Renal cortex interstitium (tissue), 11 donors: ENCODE measurements at regions not wholly inside any gene's neighbourhood (a gene's known extent, or its start where the extent isn't known, plus 50 kb on each side); places are given as distances from the start of the nearest gene placed in this dataset.

ENCODE experiments used
- DNase-seq, 11 donors: peaks; one replicate each; pipeline ENCODE4 v3.0.0-alpha.2; 2013; ENCODE audit warnings: low read depth in 9 of 11, low spot score in 4 of 11; ENCODE audit errors: extremely low read depth in 1 of 11

DNA sequence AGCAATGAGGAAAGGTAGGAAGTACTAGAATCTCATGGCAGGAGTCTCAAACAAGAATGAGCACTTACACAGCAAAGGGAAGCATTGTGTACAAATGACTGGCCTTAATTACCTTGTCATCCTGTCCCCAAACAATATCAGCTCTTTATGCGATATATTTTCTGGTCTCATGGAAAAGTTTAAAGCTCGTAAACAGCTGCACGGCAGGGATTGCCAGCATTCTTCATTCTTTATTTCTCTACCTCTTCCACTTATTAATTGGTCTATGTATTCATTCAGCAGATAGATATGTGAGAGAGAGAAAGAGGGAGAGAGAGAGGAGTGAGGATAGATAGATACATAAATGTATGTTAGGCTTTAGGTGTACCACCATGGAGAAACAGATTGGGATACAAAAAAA lies 155.8 kb upstream of the FAT4 start:
- DNase-seq: no peak

DNA sequence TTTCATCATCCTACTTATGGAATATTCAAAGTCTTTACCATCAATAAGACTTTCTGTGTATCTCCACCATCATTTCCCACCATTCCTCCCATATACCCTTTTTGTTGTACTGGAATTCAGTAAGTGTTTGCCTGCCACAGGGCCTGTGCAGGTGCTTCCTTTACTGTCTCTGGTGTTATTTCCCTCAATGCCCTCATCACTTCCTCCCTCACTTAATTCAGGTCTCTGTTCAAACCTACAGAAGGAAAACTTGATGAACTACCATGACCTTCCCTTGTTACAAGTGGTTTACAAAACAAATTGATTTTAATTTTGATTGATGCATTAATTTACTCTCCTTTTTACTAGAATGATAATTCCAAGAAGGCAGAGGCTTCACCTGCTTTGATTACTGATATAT lies 159.5 kb upstream of the FAT4 start:
- no peak for DNase-seq

DNA sequence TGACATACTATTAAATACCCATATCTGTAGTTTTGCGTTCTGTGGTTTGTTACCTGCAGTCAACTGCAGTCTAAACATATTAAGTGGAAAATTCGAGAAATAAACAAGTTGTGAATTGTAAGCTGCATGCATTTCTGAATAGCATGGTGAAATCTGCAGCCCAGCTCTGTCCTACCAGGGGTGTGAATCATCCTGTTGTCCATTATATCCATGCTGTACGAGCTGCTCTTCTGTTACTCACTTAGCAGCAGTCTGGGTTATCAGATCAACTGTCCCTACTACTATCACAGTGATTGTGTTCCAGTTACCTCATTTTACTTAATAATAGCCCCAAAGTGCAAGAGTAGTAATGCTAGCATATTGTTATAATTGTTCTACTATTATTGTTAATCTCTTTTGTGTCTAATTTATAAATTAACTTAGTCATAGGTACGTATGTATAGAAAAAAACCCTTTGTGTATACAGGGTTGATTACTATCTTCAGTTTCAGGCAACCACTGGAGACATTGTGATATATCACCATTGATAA lies 173.7 kb upstream of the FAT4 start:
- no peak for DNase-seq

DNA sequence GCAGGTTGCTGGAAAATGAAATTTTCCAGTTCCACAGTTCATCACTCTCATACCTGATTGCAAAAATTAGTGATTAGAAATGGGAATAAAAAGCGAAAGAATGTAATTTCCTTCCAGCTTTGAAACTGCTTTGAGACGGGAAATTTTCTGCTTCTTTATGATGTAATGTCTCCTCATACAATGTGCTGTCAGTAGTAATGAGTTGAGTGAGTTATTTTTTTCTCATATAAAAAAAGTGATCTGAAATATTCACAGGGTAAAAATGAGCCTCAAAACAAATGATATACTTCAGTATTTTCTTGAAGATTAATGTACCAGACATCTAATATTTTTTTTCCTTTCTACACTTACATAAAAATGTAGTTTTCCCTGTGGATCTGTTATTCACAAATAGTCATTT lies 179.1 kb upstream of the FAT4 start:
- DNase-seq: no peak

DNA sequence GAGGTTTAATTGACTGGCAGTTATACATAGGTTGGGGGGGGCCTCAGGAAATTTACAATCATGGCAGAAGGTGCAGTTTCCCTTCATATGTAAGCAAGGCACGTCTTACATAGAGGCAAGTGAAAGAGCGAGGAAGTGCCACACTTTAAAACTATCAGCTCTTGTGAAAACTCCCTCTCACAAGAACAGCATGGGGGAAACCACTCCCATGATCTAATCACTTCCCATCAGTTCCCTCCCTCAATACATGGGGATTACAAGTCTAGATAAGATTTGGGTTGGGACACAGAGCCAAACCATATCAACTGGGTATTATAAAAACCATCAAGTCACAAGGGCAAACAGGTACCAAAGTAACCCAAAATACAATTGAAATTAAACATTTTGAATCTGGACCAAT lies 182.0 kb upstream of the FAT4 start:
- DNase-seq: no peak

DNA sequence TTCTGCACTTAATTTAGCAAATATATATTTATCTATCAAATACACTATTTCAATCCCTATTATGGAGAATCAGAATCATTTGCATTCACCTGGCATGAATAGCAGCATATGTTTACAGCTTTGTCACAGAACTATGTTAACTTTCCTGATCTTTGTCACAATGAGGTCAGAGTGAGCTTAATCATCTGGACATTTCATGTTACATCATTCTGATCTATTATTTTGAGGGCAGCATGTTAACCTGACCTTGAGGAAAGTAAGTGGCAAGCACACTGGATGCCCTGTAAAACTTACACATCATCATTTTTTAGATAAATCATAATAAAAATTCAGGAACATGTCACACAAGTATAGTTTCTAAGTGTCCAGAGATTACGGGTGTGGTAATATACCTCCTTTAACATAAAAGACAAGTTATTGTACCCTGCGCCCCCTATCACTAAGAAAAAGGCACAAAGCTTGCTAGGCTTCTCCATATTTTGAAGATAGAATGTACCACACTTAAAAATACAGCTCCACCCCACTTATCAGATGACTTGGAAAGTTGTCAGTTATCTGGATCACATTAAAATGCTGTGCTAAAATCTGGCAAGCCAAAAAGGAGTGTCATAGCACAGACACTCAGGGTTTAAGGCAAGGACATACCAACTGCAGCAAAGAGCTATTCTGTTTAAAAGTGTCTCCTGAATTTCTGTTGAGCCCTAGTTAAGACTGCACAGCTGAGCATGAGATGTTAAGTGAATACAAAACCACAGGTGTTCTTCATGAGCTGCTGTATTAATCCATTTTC lies 182.7 kb upstream of the FAT4 start:
- DNase-seq: no peak

DNA sequence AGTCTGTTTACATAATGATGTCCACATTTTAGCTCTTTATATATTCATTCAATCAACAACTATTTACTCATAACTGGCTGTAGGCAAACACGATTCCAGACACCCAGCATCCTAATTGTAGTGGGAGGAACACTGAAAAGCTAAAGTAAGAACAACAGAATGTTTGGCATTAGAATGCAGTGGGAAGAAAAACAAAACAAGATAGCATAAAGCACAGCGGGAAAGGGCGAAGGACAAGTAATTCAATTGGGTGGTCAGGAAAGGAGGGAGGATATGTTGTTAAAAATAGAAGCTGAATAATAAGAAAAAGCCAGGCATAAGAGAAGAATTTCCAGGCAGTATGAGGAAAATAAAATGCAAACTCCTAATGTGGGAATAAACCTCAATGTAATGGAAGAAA lies 189.5 kb upstream of the FAT4 start:
- DNase-seq: peak in 2 of 11 donors; percentile 16 to 24

DNA sequence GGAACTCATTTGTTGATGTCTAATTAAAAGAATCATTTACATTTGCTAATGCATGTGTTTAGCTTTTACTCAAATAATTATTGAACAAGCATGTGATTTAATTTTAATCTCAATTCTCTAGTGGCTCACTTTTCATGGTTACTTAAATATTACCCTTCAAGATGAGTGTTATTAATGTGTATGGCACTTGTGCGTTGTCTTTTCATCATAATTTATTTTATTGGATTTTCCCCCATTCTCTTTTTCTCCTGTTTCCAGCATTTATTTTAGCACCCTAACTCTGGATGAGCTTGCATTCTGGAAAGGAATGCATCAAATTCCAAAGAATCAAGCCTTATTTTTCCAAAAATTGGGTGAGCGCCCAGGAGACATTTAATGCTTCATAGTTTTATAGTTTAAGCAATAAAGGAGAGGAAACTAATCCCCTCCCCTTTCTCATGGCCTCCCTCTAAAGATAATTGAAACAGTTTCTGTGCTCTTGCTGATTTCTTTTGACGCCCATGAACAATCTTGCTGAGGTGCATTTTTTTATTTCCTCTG lies 191.1 kb upstream of the FAT4 start:
- peak in 4 of 11 donors; percentile 7 to 41 (median 13) for DNase-seq

DNA sequence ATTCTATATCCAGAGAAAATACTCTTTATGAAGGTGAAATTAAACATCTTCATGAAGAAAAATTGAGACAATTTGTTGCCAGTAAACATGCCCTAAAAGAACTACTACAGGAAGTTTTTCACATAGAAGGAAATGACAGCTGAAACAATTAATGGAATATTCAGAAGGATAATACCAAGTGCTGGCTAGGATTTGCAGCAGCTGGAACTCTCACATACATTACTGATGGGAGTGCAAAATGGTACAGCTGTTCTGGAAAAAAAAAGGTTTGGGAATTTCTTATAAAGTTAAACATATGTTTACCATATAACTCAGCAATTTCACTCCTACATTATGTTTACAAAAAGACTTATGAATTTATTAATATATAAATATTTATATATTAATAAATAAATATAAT lies 193.2 kb upstream of the FAT4 start:
- DNase-seq: no peak

DNA sequence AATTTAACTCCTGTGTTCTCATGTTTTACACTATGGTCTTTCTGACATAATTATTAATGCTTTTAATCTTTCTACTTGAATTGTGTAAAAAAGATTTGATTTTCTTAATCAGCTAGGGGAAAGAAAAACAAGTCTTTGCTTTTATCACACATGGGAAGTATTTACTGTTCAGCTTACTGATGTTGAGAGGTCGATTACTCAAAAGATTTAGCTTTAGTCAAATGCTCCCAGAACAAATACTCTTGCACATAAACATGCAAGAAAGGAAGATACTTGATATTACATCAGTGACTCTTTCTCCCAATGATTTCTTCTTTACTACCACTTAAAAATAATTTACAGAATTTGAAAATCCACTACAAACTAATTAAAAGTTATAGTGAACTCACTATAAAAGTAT lies 198.3 kb upstream of the FAT4 start:
- no peak for DNase-seq

DNA sequence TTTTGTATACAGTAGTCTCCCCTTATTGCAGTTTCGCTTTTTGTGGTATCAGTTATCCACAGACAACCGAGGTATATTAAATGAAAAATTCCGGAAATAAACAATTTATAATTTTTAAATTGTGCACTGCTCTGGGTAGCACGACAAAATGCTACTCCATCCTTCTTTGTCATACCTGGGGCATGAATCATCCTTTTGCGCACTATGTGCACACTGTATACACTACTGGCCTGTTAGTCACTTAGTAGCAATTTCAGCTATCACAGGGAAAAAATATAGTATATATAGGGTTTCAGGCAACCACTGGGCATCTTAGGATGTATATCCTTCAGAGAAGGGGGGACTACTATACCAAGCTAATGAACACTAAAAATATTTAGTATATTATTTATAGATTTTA lies 198.8 kb upstream of the FAT4 start:
- DNase-seq: no peak

DNA sequence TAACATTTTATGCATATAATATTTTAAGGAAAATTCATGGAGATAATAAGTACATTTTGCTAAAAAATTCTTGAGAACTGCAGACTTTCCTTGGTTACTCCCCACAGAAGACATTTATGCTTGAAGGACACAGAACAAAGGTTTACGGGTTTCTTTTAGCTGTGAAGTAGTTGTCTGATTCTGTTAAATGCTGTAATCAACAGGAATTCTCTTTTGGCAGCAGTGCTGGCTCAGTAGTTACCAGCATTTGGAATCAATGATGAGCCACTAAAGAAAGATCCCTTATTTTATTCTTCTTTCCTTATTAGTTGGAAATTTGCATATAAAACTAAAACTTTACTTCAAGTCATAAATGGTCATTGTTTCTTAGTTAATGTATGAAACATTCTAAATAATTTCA lies 199.3 kb upstream of the FAT4 start:
- DNase-seq: no peak

DNA sequence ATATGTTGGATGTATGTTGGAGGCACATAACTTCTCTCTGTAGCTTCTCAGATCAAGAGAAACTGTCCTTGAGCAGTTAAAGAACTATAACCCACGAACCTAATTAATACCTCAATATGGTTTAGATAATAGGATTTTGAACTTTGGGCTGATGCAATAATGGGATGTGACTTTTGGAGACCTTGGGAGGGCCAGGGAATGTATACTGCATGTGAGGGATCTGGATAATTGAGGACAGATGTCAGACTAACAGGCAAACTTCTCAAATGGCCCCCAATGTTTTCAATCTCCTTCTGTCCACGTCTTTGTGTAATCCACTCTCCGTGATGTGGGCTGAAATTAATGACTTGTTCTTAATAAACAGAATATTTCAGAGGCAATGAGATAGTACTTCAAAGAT lies 202.2 kb upstream of the FAT4 start:
- DNase-seq: no peak

DNA sequence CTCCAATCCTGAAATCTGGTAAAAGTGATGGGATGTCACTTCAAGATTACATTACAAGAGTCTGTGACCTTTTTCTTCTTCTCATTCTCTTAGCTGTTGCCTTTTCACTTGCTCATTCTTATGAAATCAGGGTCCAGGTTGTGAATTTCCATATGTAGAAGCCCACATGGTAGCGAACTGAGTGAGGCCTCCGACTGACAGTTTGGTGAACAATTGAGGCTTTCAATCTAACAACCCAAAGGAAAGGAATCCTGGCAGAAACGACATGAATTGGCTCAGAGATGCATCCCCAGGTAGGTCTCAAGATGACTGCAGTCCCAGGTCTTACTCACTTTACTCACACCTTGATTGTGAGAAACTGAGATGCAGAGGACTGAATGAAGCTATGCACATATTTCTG lies 203.4 kb upstream of the FAT4 start:
- DNase-seq: no peak

DNA sequence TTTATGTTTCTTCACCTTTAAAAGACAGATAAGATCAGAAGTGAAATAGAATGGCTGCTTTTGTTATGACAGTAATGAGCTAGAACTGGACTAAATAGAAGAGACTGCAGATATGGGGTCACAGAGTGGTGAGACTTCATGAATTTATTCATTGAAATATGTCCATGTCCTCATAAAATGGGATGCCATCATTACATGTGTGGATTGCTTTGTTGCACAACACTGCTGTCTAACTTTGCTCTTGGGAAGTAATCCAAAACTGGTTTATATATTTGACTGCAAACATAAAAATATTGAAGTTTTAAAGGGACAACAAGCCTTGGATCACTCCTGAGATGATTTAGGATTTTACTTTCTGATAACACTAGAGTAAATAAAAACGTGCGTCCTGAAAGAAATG lies 209.2 kb upstream of the FAT4 start:
- no peak for DNase-seq

DNA sequence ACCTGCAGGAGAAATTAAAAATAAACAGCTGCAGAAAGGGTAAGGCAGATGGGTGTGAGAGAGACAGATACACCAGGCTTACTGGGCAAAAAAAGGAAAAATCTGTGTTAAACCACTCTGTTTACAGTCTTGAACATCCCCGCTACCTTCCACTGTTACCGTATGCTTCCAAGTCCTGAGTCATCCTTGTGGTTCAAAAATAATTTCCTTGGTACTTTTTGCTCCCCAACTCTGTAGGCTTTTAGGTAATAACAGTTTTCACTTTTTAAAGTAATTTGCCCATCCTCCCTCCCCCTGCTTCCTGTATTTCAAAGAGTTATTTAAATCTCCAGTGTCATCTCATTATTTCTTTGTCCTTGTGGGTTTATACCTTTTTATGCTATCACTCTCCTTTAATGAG lies 210.1 kb upstream of the FAT4 start:
- no peak for DNase-seq

DNA sequence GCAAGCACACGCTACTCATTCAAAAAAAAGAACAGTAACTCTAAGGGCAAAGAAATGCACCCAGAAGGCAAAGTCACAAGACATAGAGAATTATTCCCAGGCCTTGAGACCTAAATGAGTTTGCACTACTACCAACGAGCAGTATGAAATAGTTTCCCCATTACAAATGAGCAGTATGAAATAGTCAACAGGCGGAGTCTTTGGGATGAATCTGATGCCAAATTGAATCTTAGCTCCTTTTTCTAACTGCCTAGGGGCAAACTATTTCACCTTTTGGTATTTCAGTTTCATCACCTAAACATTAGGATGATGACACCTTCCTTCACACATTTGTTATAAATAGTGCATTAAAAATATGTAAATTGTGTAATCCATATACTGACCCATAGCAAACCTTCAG lies 213.0 kb upstream of the FAT4 start:
- no peak for DNase-seq

DNA sequence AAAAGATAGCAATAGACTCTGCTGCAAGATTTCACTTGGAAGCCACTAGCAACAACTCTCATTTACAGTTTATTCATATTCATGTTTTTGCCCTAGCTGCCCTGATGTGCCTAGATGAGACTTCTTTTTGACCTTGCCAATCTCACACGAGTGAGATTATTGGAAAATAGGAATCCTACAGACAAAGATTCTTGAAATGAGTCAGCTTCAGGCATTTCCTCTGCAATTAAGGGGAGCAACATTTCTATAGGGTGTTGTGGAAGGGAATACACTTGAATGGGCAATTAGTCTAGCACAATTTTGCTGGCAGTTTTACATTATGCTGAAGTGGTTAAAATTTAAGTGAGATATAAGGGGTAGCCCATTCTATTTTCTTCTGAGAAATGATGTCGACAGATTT lies 217.0 kb upstream of the FAT4 start:
- no peak for DNase-seq

DNA sequence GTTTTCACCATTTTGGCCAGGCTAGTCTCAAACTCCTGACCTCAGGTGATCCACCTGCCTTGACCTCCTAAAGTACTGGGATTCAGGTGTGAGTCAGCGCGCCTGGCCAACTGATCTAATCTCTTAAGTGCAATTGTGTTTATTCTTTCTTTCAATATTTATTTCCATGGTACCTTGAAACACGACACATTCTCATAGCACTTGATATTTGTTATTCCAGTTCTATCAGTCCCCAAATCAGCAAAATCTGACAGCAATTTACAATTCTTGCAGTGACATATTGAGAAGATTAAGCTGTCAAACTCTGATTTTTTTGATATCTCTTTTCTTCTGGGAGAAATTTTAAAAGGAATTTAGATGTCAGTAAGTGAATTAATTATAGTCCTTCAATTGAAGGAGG lies 218.1 kb upstream of the FAT4 start:
- DNase-seq: no peak

DNA sequence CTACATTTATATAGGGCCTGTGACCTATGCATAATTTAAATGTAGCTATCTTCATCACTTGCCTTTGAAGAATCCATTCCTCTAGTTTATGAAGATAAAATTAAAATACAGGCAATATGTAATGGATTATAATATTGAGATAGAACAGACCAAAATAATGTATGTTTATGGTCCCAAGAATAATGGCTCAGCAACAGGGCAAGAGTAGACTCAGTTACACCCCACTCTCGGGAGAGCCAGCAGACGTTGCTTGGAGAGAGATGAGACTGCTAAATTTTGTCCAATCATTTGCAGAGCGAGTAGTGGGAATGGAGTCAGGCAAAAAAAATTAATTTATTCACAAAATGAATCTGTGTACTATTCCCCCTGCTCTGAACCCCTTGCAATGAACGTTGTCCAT lies 223.2 kb upstream of the FAT4 start:
- no peak for DNase-seq

DNA sequence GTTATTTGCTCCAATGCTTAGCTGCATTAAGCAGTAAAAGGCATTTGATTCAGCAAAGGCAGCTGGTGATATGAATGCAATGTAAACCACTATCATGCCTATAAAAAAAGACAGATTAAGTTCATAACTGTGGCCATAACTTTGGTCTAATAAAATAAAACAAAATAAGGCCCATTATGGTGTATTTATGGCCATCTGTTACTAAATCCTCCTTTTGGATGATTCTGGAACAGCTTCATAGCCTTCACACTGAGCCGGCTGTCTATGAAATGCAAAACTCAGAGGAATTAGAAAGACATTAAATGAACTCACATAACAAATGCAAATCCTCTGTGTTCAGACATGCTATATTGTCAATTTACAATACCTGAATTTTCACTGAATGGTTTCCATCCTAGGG lies 223.7 kb upstream of the FAT4 start:
- peak in 5 of 11 donors; percentile 5 to 18 (median 17) for DNase-seq
